ENCODE measurements at regions not wholly inside any gene's neighbourhood (a gene's known extent, or its start where the extent isn't known, plus 50 kb on each side); places are given as distances from the start of the nearest gene placed in this dataset.

DNA sequence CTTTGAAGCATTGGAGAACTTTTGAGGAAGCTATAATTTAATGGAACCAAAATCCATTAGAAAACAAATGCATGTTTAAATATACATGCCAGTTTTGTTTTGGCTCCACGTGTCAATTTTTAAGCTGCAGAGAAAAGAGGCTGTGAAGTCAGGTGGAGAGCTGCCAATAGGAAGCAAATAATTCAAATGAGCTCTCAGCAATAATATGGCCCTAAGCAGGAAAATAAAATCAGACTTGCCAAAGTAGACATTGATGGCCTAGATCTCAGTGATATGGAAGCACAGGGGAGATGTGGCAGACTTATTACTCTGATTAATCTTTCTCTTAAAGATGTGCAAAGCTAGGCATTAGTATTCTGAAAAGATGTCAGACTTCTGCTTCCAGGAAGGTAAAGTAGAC lies 769.8 kb upstream of the NDST4 start:
- TF ChIP-seq, protein P1, sequence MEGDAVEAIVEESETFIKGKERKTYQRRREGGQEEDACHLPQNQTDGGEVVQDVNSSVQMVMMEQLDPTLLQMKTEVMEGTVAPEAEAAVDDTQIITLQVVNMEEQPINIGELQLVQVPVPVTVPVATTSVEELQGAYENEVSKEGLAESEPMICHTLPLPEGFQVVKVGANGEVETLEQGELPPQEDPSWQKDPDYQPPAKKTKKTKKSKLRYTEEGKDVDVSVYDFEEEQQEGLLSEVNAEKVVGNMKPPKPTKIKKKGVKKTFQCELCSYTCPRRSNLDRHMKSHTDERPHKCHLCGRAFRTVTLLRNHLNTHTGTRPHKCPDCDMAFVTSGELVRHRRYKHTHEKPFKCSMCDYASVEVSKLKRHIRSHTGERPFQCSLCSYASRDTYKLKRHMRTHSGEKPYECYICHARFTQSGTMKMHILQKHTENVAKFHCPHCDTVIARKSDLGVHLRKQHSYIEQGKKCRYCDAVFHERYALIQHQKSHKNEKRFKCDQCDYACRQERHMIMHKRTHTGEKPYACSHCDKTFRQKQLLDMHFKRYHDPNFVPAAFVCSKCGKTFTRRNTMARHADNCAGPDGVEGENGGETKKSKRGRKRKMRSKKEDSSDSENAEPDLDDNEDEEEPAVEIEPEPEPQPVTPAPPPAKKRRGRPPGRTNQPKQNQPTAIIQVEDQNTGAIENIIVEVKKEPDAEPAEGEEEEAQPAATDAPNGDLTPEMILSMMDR (IDR thresholded peaks at IDR 0.05), result no peak
- TF ChIP-seq POLR2A (IDR thresholded peaks at IDR 0.05), result no peak

All from heart left ventricle (tissue), 13 donors.